Stimulated activated CD4-positive, alpha-beta T cell treated with anti-CD3 and anti-CD28 coated beads, Interleukin-12 subunit alpha, Interleukin-12 subunit beta, amount 100 ng/mL, for 24 hours (primary cell): ENCODE measurements at regions not wholly inside any gene's neighbourhood (a gene's known extent, or its start where the extent isn't known, plus 50 kb on each side); places are given as distances from the start of the nearest gene placed in this dataset.

Experiments used
- DNase-seq, 2 experiments: peaks; one replicate each; pipeline ENCODE4 v3.0.0-alpha.2; 2020; ENCODE audit warnings: low read depth in 2 of 2

- no peak for DNase-seq
Measured at GRCh38 chr7:46143949-46144917, 223.2 kb upstream of the IGFBP3 start.

DNA sequence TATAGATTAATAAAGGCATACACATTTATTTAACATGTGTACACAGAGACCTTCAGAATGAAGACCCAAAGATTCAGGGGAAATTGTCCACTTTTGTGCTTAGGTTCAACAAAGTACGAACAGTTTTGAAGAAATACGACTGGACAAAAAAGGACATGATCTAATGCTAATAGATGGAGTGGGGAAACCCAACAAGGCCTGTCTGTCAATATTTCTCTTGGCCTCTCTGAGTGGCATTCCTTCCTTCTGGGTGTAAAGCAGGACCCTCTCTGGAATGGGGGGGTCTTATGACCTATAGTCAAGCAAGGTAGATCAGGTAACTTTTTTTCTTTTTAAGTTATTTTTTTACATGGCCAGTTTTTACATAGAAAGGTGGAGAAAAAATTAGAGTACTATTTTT, 222.3 kb upstream of the IGFBP3 start:
- no peak for DNase-seq

- no peak for DNase-seq
Measured at GRCh38 chr7:46139079-46139478, 218.0 kb upstream of the IGFBP3 start.

- no peak for DNase-seq
Measured at GRCh38 chr7:46137725-46138124, 216.7 kb upstream of the IGFBP3 start.

GRCh38 chr7:46135557-46135956, 214.5 kb upstream of the IGFBP3 start:
- DNase-seq: no peak

DNA sequence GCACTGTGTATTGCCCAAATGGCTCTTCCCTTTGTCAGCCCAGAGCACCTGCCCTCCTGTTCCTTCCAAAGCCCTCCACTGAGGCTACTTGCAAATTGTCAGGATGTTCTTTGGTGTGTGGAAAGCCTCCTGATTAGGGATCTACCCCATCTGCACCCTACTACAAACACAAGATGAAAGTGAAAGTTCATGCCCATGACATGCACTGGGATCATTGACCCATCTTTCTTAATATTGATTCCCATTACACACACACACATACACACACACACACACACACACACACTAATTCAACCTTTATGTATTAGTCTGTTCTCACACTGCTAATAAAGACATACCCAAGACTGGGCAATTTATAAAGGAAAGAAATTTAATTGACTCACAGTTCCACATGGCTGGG, 213.7 kb upstream of the IGFBP3 start:
- DNase-seq: no peak

- DNase-seq: no peak
Measured at GRCh38 chr7:46134385-46134784, 213.3 kb upstream of the IGFBP3 start.

DNA sequence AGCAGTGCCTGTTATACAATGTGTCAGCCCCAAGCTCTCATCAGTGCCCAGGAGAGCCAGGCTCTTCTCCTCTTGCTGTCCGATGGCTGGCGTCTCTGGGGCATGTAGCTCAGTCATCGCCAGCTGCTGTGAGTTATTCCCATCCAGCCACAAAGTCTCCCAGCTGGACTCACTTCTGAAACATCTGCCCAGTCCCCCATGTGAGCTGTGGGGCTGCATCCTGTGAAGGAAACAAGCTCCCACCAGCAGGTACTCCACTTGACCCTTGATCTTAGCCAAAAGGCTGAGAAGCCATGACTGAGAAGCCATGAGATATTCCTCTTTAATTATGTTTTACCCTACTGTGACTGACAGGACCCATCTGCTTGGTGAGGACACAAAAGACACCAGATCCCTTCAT, 212.7 kb upstream of the IGFBP3 start:
- DNase-seq: no peak

- DNase-seq: no peak
Measured at GRCh38 chr7:46133072-46133471, 212.0 kb upstream of the IGFBP3 start.

DNA sequence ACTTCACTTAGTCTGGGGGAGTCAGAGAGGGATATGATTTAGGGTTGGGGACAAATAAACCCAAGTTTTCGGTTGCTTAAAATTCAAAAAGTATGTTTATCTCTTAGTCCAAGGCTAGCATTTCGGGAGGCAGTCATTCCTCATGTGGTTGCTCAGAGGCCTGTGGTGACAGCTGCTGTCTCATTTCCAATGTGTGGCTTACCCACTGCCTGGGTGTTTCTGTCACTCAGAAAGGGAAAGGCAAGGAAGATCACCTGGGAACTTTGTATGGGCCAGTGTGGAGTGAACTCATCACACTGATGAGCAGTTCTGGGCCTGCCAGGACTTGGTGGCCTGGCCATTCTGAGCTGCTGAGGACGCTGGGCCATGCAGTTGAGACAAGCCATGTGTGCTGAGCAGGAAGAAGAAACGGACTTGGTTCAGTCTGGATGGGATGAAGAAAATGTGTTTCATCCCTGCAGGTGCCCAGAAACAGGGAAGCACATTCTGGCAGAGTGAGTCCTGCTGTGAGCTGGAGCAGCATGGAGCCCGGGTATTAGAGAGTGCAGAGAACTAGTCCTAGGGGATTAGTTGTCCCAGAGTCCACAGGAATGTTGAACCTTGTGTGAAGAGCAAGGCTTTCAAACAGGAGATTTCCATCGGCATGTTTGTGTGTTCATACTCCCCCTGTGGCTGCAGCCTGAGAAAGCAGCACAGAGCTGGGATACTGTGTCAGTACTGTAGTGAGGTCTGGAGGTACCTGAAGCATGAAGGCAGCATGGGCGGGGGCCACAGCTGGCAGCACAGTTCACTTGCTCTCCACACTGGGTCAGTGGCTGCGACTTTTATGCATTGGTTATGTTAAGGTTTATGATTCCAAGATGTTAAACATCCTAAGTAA, 211.1 kb upstream of the IGFBP3 start:
- DNase-seq: no peak

DNA sequence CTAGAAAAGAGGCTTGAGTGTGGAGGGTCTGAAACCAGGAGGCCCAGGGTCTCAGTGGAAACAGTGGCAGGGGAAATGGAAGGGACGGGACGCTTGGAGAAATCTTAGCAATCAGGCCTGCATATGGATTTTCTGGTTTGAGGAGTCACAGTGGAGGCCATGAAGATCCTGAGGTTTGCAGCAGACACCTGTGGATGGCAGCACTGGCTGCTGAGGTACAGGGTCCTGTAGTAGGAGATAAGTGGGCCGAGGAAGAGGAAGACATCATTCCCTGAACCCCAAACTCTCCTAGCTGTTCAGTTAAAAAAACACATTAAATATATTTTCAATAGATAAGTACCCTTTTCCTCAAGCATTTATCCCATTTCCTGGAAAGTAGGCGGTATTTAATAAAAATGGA, 208.8 kb upstream of the IGFBP3 start:
- no peak for DNase-seq

GRCh38 chr7:46127814-46128213, 206.7 kb upstream of the IGFBP3 start:
- no peak for DNase-seq

- DNase-seq: no peak
Measured at GRCh38 chr7:46126675-46127300, 205.7 kb upstream of the IGFBP3 start.

GRCh38 chr7:46123756-46124343, 202.8 kb upstream of the IGFBP3 start:
- no peak for DNase-seq

- no peak for DNase-seq
Measured at GRCh38 chr7:46115410-46115809, 194.3 kb upstream of the IGFBP3 start.

- DNase-seq: no peak
Measured at GRCh38 chr7:46109437-46109836, 188.4 kb upstream of the IGFBP3 start.

DNA sequence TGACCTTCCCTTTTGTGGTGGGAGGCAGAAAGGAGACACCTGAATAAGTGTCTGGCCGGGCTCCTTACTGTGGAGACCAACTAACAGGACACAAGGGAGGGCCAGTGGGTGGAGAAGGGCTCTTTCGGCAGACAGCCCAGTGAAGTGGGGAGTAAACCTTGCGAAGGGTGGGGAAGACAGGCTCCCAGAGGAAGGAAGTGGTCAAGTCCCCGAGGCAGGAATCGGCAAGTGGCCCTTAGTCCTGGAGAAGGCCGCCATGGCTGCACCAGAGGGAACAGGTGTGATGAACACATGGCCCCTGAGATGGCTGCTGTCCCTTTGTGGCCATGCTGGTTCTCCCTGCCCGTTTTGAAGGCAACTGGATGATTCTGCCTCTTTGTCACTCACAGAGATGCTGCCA, 187.2 kb upstream of the IGFBP3 start:
- no peak for DNase-seq

GRCh38 chr7:46107610-46108217, 186.6 kb upstream of the IGFBP3 start:
- DNase-seq: no peak

DNA sequence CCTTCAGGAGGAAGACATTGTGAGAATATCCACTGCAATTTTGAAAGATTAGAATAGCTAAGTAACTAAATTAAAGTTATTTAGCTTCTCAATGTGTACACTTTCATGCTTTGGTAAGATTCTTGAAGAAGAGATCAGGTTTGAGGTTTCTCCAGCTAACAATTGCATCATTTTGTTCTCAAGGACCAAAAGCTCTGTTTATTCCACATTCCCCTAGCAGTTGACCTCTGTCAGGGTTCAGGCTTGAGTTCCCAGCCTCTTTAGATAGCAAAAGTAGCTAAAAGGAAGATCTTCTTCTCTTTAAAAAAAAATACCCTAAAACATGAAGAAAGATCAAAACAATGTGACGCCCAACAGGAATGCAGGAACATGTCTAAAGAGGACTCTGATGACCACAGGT, 179.4 kb upstream of the IGFBP3 start:
- DNase-seq: no peak

- DNase-seq: no peak
Measured at GRCh38 chr7:46099076-46099475, 178.0 kb upstream of the IGFBP3 start.

- no peak for DNase-seq
Measured at GRCh38 chr7:46091071-46091470, 170.0 kb upstream of the IGFBP3 start.
